ENCODE measurements at regions not wholly inside any gene's neighbourhood (a gene's known extent, or its start where the extent isn't known, plus 50 kb on each side); places are given as distances from the start of the nearest gene placed in this dataset.

DNA sequence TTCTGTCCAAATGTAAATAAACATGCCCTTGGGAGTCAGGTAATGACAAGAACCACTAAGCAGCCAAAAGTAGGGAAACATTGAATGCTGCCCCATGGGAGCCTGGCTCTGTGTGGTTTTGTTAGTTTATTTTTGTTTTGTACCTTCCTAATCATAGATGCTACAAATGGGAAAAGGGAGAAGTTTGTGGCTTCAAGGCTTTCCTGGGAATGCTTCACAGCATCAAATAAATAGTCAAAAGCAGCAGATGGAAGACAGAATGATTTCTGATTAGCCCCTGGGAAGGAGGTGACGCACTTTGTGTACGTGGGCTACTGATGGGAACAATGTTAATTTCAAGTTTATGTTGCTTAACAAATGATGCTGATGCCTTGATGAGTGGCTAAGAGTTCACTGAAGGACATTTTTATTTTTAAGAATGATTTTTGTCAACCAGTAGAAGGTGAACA is 532.7 kb downstream of the BCKDHB start:
- H3K27ac ChIP-seq: no peak overlapping the region
- WGBS, 3 donors: 85 to 92% (median 85%) methylated on average over 2 of the region's 2 CpGs
- intact Hi-C loops (cut with DNase I): no loop called here

DNA sequence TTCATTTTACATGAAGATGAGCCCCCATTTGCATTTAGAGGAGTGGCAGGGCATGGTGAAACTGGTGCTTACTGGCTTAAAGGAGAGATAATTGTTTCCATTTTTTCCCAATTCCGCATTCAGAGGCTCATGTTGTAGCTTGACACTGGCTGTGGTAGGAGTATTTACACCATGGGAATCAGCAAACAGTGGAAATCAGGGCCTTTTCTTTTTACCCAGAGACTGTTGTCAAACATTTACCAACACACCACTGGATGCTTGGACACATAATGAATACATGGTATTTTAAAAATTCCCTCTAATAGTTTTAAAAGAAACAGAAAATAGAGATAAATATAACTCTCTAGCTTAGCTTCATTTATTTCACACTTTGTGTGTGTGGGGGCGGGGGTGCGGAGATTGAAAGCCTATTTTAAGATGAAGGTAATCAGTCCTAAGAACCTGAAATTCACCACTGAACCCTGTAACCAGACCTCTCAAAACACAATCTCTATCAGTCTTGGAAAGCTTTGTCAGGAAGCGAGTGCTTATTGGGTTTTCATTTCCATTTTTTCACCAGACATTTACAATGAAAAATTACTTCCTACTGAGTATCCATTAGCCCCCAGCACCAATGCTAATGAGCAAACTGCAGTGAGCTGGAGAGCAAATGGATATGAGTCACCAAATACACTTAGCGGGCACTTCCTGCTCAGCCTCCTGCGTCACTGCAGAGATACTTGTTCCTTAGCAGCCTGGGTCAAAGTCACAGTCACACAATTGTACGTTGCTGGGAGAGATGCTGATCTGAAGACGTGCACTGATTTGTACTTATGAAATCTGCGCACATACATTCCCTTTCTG is 532.0 kb downstream of the BCKDHB start:
- Histone ChIP-seq H3K36me3 (ENCODE audit: insufficient read depth in 1 of 2, low read depth in 1 of 2) (no peaks in the 10 kb centered on the region), H3K4me1 (no peaks in the 10 kb centered on the region), H3K9me3 (no peaks in the 10 kb centered on the region), H3K27me3 (ENCODE audit: insufficient read depth in 3 of 3, low read length in 2 of 3) (no peaks in the 10 kb centered on the region), H3K27ac (no peak overlapping the region), H3K4me3 (no peak overlapping the region)
- 53 to 60% (median 60%) methylated on average over 9 of the region's 9 CpGs for WGBS, 3 donors
- intact Hi-C loops (cut with DNase I): no loop called here
- ATAC-seq (peak in 2 of 4 donors; percentile 57 to 65), DNase-seq (peak in 1 of 2 donors; percentile 13)
- TF ChIP-seq, protein P1, sequence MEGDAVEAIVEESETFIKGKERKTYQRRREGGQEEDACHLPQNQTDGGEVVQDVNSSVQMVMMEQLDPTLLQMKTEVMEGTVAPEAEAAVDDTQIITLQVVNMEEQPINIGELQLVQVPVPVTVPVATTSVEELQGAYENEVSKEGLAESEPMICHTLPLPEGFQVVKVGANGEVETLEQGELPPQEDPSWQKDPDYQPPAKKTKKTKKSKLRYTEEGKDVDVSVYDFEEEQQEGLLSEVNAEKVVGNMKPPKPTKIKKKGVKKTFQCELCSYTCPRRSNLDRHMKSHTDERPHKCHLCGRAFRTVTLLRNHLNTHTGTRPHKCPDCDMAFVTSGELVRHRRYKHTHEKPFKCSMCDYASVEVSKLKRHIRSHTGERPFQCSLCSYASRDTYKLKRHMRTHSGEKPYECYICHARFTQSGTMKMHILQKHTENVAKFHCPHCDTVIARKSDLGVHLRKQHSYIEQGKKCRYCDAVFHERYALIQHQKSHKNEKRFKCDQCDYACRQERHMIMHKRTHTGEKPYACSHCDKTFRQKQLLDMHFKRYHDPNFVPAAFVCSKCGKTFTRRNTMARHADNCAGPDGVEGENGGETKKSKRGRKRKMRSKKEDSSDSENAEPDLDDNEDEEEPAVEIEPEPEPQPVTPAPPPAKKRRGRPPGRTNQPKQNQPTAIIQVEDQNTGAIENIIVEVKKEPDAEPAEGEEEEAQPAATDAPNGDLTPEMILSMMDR (IDR thresholded peaks at IDR 0.05): no peak

More for the DNA sequence above, 532.7 kb downstream of the BCKDHB start:
- Histone ChIP-seq H3K4me3 (no peak overlapping the region), H3K27me3 (ENCODE audit: insufficient read depth in 3 of 3, low read length in 2 of 3) (no peaks in the 10 kb centered on the region), H3K9me3 (no peaks in the 10 kb centered on the region), H3K4me1 (no peaks in the 10 kb centered on the region), H3K36me3 (ENCODE audit: insufficient read depth in 1 of 2, low read depth in 1 of 2) (no peaks in the 10 kb centered on the region)
- ATAC-seq (no peak), DNase-seq (no peak)
- TF ChIP-seq, protein P1 (IDR thresholded peaks at IDR 0.05): no peak

DNA sequence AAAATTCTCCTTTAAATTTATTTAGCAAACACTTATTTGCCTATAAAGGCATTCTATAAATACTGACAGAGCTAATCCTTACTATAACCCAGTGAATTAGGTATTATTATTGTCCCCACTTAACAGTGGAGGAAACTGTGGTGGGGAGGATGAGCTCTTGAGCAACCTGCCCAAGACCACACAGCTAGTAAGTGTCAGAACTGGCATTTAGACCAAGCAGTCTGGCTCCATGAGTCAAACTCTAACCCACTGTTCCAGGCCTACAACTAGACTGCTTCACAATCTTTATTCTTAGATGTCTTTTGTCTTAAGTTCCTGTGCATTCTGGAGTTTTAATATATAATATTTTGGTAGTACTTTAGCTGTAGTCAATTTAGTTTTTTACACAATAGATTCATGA is 530.8 kb downstream of the BCKDHB start:
- Histone ChIP-seq H3K36me3 (ENCODE audit: insufficient read depth in 1 of 2, low read depth in 1 of 2) (no peaks in the 10 kb centered on the region), H3K27ac (no peak overlapping the region), H3K9me3 (no peaks in the 10 kb centered on the region), H3K4me3 (no peak overlapping the region), H3K27me3 (ENCODE audit: insufficient read depth in 3 of 3, low read length in 2 of 3) (no peaks in the 10 kb centered on the region), H3K4me1 (no peaks in the 10 kb centered on the region)
- intact Hi-C loops (cut with DNase I): no loop called here
- no peak for ATAC-seq
- TF ChIP-seq, protein P1 (IDR thresholded peaks at IDR 0.05): no peak
- no peak for DNase-seq

DNA sequence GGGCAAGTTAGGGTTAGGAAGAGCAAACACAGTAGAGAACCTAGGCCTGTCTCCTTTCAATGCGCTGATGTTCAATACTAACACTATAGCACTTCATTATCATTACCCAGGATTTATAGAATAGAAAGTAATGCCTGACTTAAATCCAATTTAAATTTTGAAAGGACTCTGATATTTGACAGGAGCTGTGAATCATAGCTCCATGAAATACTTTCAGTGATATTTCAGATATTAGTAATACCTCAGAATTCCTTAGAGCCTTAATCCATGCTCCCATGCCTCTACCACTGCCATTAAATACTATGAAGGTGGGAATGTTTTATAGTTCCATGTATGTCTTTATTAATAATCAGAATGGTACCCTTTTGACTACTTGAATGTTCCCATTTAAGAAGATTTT is 530.2 kb downstream of the BCKDHB start:
- 95 to 100% (median 98%) methylated on average over 1 of the region's 1 CpG for WGBS, 3 donors
- Histone ChIP-seq H3K36me3 (ENCODE audit: insufficient read depth in 1 of 2, low read depth in 1 of 2) (no peaks in the 10 kb centered on the region), H3K27ac (no peak overlapping the region), H3K4me1 (no peaks in the 10 kb centered on the region), H3K27me3 (ENCODE audit: insufficient read depth in 3 of 3, low read length in 2 of 3) (no peaks in the 10 kb centered on the region), H3K9me3 (no peaks in the 10 kb centered on the region), H3K4me3 (no peak overlapping the region)
- DNase-seq (no peak), ATAC-seq (no peak)
- intact Hi-C loops (cut with DNase I): no loop called here
- TF ChIP-seq, protein P1 (IDR thresholded peaks at IDR 0.05): no peak

Measured in psoas muscle (tissue), 7 donors.